ENCODE measurements at regions not wholly inside any gene's neighbourhood (a gene's known extent, or its start where the extent isn't known, plus 50 kb on each side); places are given as distances from the start of the nearest gene placed in this dataset.

GRCh38 chr7:109939207-109939606 is 1151.7 kb upstream of the LRRN3 start:
- DNase-seq (ENCODE audit: low read depth): no peak

DNA sequence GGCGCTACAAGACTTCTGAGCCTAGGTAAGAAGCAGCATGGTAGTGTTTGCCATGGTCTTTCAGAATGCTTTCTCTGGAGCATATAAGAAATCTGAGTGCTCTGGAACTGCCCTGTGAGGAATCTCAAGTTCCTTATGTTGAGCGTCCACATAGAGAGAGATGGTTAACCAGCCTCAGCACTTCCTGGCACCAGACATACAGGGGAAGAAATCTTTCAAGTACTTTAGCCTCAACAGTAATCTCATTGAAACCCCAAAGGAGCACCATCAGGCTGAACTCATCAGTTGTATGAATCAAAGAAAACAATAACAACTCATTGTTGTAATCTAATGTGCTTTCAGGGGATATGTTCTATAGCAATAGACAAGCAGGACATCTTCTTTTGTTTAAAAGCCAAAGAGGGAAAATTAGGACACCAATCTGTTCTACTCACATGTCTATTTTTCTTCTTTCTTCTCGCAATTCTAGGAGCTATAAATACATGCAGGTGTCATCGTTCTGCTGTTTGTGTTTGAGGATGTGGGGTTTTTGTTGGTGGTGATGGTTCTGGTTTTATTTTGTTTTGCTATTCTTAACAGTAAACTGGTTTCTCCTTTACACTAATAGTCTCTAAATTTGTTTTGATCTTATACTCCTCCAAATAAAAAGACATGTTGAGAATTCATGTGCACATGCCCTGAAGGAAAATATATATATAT is 1145.0 kb upstream of the LRRN3 start:
- DNase-seq (ENCODE audit: low read depth): no peak

DNA sequence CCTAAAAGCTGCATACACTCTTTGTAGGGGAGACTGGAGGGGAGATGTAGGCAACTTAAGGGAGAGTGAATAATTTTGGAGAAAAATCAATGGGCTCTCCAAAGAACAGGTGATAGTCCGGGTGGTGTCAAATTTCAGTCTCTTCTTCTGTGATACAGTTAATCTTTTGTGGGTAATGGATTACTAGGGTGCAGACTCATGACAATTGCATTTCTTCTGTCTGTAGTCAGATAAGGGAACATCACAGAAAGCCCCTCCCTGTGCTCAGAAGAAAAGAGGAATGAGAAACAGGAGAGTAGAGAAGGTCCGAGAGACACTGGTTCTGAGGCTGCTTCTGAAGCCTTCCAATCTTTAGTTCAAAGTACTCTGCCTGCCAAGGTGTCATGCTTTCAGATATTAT is 1140.7 kb upstream of the LRRN3 start:
- no peak for DNase-seq (ENCODE audit: low read depth)

- no peak for DNase-seq (ENCODE audit: low read depth)
Observed at GRCh38 chr7:109950821-109951564, 1139.9 kb upstream of the LRRN3 start.

DNA sequence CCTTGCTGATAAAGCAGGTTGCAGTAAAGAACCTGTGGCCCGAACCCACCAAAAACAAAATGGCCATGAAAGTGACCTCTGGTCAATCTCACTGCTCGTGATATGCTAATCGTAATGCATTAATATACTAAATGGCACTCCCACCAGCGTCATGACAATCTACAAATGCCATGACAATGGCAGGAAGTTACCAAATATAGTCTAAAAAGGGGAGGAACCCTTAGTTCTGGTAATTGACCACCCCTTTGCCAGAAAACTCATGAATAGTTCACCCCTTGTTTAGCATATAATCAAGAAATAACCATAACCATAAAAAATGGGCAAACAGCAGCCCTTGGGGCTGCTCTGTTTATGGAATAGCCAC is 1139.4 kb upstream of the LRRN3 start:
- no peak for DNase-seq (ENCODE audit: low read depth)

DNA sequence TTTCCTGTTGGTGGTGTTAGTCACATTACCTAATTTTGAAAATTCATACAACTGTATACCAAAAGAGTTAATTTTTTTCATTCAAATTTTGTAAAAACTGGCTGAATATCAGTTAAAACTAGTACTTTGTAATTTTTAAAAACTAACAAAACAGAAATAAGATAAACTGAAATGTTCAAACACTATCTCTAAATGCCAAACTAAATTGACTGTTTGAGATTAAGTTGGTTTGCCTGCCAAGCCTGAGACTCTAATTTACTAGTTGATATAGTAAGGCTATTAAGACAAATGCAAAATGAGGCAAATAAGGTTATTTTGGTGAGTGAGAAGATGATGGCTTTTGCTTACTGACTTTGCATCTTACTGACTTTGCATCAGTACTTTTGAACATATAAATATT is 1134.9 kb upstream of the LRRN3 start:
- DNase-seq (ENCODE audit: low read depth): no peak

DNA sequence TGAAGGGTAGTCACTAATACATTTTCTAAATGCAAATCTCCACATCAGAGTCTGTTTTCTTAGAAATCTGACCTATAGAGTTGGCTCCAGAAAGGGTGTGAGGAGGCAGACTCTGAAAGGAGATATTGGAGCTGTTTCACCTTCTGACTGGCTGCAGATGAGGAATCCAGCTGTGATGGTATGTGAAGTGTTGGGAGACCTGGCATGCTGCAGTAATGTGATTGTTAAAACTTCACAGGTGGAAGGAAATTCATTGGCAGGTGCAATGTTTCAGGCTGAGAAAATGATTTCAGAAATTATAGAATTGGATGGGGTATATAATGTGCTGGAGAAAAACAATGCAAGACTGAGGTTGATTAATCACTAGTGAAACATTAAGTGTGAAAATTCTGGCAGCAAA is 1134.0 kb upstream of the LRRN3 start:
- DNase-seq (ENCODE audit: low read depth): no peak

DNA sequence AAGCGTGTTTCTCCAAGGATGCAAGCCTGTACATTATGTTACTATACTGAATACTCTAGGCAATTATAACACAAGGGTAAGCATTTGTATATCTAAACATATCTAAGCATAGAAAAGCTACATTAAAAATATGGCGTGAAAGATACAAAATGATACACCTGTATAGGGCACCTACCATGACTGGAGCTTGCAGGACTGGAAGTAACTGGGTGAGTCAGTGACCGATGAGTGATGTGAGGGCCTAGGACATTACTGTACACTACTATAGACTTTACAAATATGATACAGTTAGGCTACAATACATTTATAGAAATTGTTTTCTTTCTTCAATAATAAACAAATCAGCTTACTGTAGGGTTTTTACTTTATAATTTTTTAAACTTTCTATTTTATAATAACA is 1127.2 kb upstream of the LRRN3 start:
- no peak for DNase-seq (ENCODE audit: low read depth)

DNA sequence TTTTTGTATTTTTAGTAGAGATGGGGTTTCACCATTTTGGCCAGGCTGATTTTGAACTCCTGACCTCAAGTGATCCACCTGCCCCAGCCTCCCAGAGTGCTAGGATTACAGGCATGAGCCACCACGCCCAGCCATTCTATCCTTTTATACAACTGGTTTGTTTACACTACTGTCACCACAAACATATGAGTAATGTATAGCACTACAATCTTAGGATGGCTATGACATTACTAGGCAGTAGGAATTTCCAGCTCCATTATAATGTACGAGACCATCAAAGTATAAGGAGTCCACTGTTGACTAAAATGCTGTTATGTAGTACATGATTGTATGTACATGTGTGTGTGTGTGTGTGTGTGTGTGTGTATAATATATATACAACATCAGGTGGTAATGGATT is 1126.1 kb upstream of the LRRN3 start:
- no peak for DNase-seq (ENCODE audit: low read depth)

GRCh38 chr7:109967406-109967805 is 1123.5 kb upstream of the LRRN3 start:
- no peak for DNase-seq (ENCODE audit: low read depth)

DNA sequence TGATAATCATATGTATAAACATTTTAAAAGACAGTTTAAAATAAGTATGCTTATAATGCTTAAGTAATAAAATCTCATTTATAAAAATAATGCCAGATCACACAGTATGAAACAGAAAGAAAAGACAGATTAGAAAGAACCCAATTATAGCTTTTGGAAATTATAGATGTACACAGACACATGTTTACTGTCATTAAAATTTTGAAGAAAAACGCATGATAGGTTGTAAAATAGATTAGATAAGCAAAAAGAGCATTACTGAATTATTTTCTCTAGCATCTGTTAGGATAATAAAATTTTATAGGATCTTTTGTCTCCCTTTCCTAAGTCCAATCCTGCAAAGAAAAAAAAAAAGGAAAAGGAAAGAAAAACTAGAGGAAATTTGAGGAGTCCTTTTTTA is 1107.3 kb upstream of the LRRN3 start:
- no peak for DNase-seq (ENCODE audit: low read depth)

- no peak for DNase-seq (ENCODE audit: low read depth)
Observed at GRCh38 chr7:109984729-109985128, 1106.2 kb upstream of the LRRN3 start.

- DNase-seq (ENCODE audit: low read depth): no peak
Observed at GRCh38 chr7:109986701-109987100, 1104.2 kb upstream of the LRRN3 start.

- DNase-seq (ENCODE audit: low read depth): no peak
Observed at GRCh38 chr7:109996411-109996810, 1094.5 kb upstream of the LRRN3 start.

- DNase-seq (ENCODE audit: low read depth): no peak
Observed at GRCh38 chr7:109996927-109997326, 1094.0 kb upstream of the LRRN3 start.

GRCh38 chr7:109997837-109998236 is 1093.1 kb upstream of the LRRN3 start:
- no peak for DNase-seq (ENCODE audit: low read depth)

- DNase-seq (ENCODE audit: low read depth): no peak
Observed at GRCh38 chr7:110001254-110001938, 1089.5 kb upstream of the LRRN3 start.

DNA sequence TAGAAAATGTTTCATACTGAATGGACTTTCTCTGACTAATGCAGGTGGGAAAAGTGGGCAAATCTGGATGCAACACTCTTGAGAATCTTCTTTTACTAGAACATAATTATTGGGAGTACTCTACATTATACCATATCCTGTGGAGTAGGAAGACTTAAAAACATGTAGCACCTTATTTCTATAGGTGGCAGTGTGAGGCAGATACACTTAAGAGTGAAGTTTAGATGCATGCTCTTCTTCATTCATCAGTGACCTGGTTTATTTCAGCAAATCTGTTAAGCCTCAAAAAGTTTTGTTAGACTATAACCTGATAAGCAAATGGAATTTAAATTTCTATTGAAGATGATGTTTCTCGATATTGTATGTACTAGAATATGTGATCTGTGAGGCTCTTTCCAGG is 1087.1 kb upstream of the LRRN3 start:
- no peak for DNase-seq (ENCODE audit: low read depth)

DNA sequence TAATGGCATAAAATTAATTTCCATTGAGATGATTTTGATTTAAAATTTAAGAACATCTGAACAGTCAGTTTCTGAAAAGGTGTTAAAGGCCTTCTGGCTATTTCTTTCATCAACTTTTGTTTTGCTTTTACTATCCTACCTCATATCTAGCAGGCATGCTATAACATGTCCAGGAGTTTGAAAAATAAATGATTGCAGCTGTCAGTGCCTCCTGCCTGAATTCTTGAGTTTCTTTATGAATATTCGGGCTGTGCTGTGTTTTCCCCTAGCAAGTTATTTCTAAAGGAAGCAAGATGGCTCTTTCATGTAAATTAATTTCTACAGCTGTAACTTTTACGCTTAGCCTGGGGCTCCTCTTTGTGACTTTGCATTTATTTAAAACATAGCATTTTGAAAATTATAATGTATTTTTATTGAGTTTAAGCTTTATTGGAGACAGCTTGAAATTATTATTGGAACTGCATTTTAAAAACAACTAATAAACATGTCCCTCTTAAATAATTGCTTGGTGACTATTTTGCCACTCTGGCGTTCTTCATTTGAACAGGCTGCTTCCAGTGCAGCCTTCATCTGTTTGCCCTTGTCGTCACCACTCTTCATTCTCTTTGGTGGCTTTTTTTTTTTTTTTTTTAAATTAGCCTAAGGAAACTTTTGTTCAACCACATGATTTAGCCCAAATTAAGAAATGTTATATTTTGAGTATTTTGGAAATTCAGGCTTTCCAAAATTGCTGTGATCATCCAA is 1083.4 kb upstream of the LRRN3 start:
- no peak for DNase-seq (ENCODE audit: low read depth)

DNA sequence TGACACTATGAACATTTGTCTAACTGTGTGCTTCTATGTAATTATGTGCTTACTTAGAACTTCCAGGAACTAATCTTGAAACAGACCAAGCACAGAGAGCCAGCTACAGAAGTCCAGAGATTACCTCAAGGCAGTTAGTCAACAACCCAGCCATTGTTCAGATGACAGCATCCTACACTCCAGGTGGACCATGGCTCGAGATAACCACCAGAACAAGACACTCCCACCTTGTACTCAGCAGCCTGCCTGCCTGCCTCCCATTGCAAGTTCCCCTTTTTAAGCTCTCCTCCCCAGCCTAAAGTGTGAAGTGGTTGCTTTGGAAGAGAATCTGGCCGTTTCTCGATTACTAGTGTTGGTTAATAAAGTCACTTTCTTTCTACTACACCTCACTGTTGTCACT is 1080.6 kb upstream of the LRRN3 start:
- DNase-seq (ENCODE audit: low read depth): no peak

DNA sequence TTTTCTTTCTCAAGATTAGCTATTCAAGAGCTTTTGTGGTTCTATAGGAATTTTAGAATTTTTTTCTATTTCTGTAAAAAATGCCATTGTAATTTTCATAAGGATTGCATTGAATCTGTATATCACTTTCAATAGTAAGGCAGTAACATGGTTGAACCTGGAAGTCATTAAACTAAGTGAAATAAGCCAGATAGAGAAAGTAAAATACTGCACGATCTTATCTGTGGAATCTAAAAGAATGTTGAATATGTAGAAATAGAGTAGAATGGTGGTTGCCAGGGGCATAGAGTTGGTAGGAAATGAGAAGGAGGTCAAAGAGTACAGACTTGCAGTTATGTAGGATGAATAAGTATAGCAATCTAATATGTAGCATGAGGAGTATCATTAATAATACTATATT is 1073.5 kb upstream of the LRRN3 start:
- no peak for DNase-seq (ENCODE audit: low read depth)

DNA sequence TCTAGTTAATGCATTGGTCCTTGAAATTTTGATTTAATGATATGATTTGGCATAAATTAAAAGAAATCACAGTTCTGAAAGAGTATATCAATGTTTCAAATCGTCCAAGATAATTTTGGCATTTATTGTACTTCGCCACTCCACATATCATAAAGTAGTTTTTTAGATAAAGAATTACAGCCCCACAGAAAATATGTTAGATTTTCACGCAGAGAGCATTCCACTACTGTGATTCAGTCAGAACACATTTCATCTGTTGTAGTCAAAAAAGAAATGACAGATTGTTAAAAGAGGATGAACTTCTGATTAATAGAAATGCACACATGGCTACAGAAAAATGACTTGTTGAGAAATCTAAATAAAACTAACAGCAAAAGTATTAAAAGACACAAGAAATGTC is 1063.5 kb upstream of the LRRN3 start:
- no peak for DNase-seq (ENCODE audit: low read depth)

GRCh38 chr7:110043519-110043918 is 1047.4 kb upstream of the LRRN3 start:
- no peak for DNase-seq (ENCODE audit: low read depth)
